H9 (cell line): ENCODE measurements at regions not wholly inside any gene's neighbourhood (a gene's known extent, or its start where the extent isn't known, plus 50 kb on each side); places are given as distances from the start of the nearest gene placed in this dataset.

ENCODE experiments used
- DNase-seq: peaks from one replicate; pipeline ENCODE4 v3.0.0-alpha.2; 2017
- H2AFZ ChIP-seq: one replicate; pipeline ENCODE4 v1.6.1; 2013; ENCODE audit warnings: mild to moderate bottlenecking, low read length, control low read depth, moderate library complexity
- H2AK5ac ChIP-seq: 2 replicates; pipeline ENCODE4 v1.6.1; 2013; ENCODE audit warnings: low read length, control low read depth, mixed read lengths; ENCODE audit not compliant: insufficient read length
- H2BK120ac ChIP-seq: one replicate; pipeline ENCODE4 v1.6.1; 2013; ENCODE audit warnings: low read depth, mild to moderate bottlenecking, low read length, control low read depth, inconsistent platforms; ENCODE audit not compliant: poor library complexity, severe bottlenecking
- H2BK12ac ChIP-seq: 2 replicates; pipeline ENCODE4 v1.6.1; 2013; ENCODE audit warnings: low read length, control low read depth, mixed read lengths, low read depth; ENCODE audit not compliant: insufficient read length
- H2BK15ac ChIP-seq: 2 replicates; pipeline ENCODE4 v1.6.1; 2013; ENCODE audit warnings: low read depth, low read length, control low read depth
- H2BK20ac ChIP-seq: one replicate; pipeline ENCODE4 v1.6.1; 2013; ENCODE audit warnings: low read depth, mild to moderate bottlenecking, low read length, control low read depth, inconsistent platforms; ENCODE audit not compliant: poor library complexity, severe bottlenecking
- H2BK5ac ChIP-seq: 2 replicates; pipeline ENCODE4 v1.6.1; 2013; ENCODE audit warnings: low read length, control low read depth, mixed read lengths; ENCODE audit not compliant: insufficient read length
- H3K14ac ChIP-seq: 2 replicates; pipeline ENCODE4 v1.6.1; 2013; ENCODE audit warnings: low read length, control low read depth; ENCODE audit not compliant: insufficient read depth
- H3K18ac ChIP-seq: 2 replicates; pipeline ENCODE4 v1.6.1; 2013; ENCODE audit warnings: low read depth, mild to moderate bottlenecking, mixed read lengths, low read length, control low read depth; ENCODE audit not compliant: insufficient read length
- H3K23ac ChIP-seq: 2 replicates; pipeline ENCODE4 v1.6.1; 2013; ENCODE audit warnings: low read length, control low read depth, mixed read lengths, low read depth; ENCODE audit not compliant: insufficient read length
- H3K23me2 ChIP-seq: 2 replicates; pipeline ENCODE4 v1.6.1; 2013; ENCODE audit warnings: low read depth, mild to moderate bottlenecking, mixed read lengths, low read length, control low read depth; ENCODE audit not compliant: insufficient read length, poor library complexity, severe bottlenecking
- H3K27ac ChIP-seq: 2 replicates; pipeline ENCODE4 v1.5.1; 2013; ENCODE audit warnings: low read length, control low read depth, mixed read lengths, low read depth; ENCODE audit not compliant: insufficient read length
- H3K27me3 ChIP-seq: 2 replicates; pipeline ENCODE4 v1.6.1; 2013; ENCODE audit warnings: low read length, control low read depth, inconsistent platforms; ENCODE audit not compliant: insufficient read depth
- H3K4ac ChIP-seq: 2 replicates; pipeline ENCODE4 v1.6.1; 2013; ENCODE audit warnings: low read depth, mild to moderate bottlenecking, control low read depth, inconsistent platforms, low read length, moderate library complexity
- H3K4me1 ChIP-seq: 2 replicates; pipeline ENCODE4 v1.6.1; 2013; ENCODE audit warnings: low read length, control low read depth, inconsistent platforms; ENCODE audit not compliant: insufficient read depth
- H3K4me2 ChIP-seq: 2 replicates; pipeline ENCODE4 v1.6.1; 2013; ENCODE audit warnings: low read length, control low read depth, mixed read lengths; ENCODE audit not compliant: insufficient read length, insufficient read depth
- H3K56ac ChIP-seq: 2 replicates; pipeline ENCODE4 v1.6.1; 2013; ENCODE audit warnings: low read depth, mild to moderate bottlenecking, mixed read lengths, low read length, control low read depth; ENCODE audit not compliant: insufficient read length
- H3K79me1 ChIP-seq: 2 replicates; pipeline ENCODE4 v1.6.1; 2013; ENCODE audit warnings: low read depth, mild to moderate bottlenecking, moderate library complexity, low read length, control low read depth, inconsistent platforms; ENCODE audit not compliant: insufficient read depth, poor library complexity, severe bottlenecking
- H3K79me2 ChIP-seq: 2 replicates; pipeline ENCODE4 v1.6.1; 2013; ENCODE audit warnings: low read length, control low read depth, inconsistent platforms; ENCODE audit not compliant: insufficient read depth
- H3K9ac ChIP-seq: 2 replicates; pipeline ENCODE4 v1.6.1; 2013; ENCODE audit warnings: low read length, control low read depth, mixed read lengths; ENCODE audit not compliant: insufficient read length; ENCODE audit errors: extremely low read depth
- H3K9me3 ChIP-seq: one replicate; pipeline ENCODE4 v1.6.1; 2013; ENCODE audit warnings: low read depth, low read length, inconsistent platforms; ENCODE audit not compliant: control insufficient read depth
- H3T11ph ChIP-seq: one replicate; pipeline ENCODE4 v1.6.1; 2013; ENCODE audit warnings: mild to moderate bottlenecking, low read length, control low read depth, inconsistent platforms
- H4K20me1 ChIP-seq: one replicate; pipeline ENCODE4 v1.6.1; 2013; ENCODE audit not compliant: control insufficient read depth, insufficient read length, insufficient read depth
- H4K5ac ChIP-seq: 2 replicates; pipeline ENCODE4 v1.6.1; 2013; ENCODE audit warnings: low read depth, mild to moderate bottlenecking, mixed read lengths, low read length, control low read depth; ENCODE audit not compliant: insufficient read length
- H4K8ac ChIP-seq: replicated peaks from 2 replicates; pipeline ENCODE4 v1.6.1; 2013; ENCODE audit warnings: low read length, control low read depth, mixed read lengths, low read depth; ENCODE audit not compliant: insufficient read length
- H4K91ac ChIP-seq: 2 replicates; pipeline ENCODE4 v1.6.1; 2013; ENCODE audit warnings: low read depth, mild to moderate bottlenecking, moderate library complexity, mixed read lengths, low read length, control low read depth; ENCODE audit not compliant: insufficient read length
- H3K27ac Mint-ChIP-seq, 3 experiments: 2 replicates in 2 of 3; 3 replicates in 1 of 3; pipeline ENCODE4 v1.8.0; 2020 to 2021; ENCODE audit warnings: mixed read lengths in 3 of 3, mild to moderate bottlenecking in 1 of 3, moderate library complexity in 1 of 3
- H3K27me3 Mint-ChIP-seq: 2 replicates; pipeline ENCODE4 v1.8.0; 2021; ENCODE audit warnings: low read depth, mild to moderate bottlenecking, moderate library complexity, mixed read lengths
- H3K36me3 Mint-ChIP-seq, 3 experiments: 2 replicates in 2 of 3; 3 replicates in 1 of 3; pipeline ENCODE4 v1.8.0; 2020 to 2021; ENCODE audit warnings: low read depth in 3 of 3, mixed read lengths in 3 of 3; ENCODE audit not compliant: insufficient read depth in 1 of 3
- H3K4me1 Mint-ChIP-seq, 2 experiments: 2 replicates each; pipeline ENCODE4 v1.8.0; 2020; ENCODE audit warnings: mixed read lengths in 2 of 2
- H3K4me3 Mint-ChIP-seq, 2 experiments: 2 replicates in 1 of 2; 3 replicates in 1 of 2; pipeline ENCODE4 v1.8.0; 2020 to 2021; ENCODE audit warnings: mild to moderate bottlenecking in 2 of 2, mixed read lengths in 2 of 2, moderate library complexity in 1 of 2
- H3K9me3 Mint-ChIP-seq, 2 experiments: 2 replicates in 1 of 2; 3 replicates in 1 of 2; pipeline ENCODE4 v1.8.0; 2020; ENCODE audit warnings: mild to moderate bottlenecking in 2 of 2, mixed read lengths in 2 of 2, moderate library complexity in 1 of 2
- CTCF ChIP-seq: fragments of 200-600 bp; sonication (generic); conservative IDR thresholded peaks from 3 replicates; pipeline ENCODE4 v1.8.0; 2021; ENCODE audit warnings: antibody characterized with exemption, mild to moderate bottlenecking
- WGBS: extraction: QIAGEN DNeasy Blood & Tissue Kit; methylation state at CpG from one replicate; pipeline ENCODE4 v1.1.7; 2013; ENCODE audit warnings: missing lambda C conversion rate, low lambda C conversion rate, mixed read lengths; ENCODE audit not compliant: insufficient read length; ENCODE audit errors: extremely low coverage; 5-methylcytosine and 5-hydroxymethylcytosine counted together

- Histone ChIP-seq H2BK120ac (no peak overlapping the region), H4K8ac (no peak overlapping the region), H3K4me1 (no peaks in the 10 kb centered on the region), H4K20me1 (no peaks in the 10 kb centered on the region), H4K91ac (no peak overlapping the region), H3K23me2 (no peaks in the 10 kb centered on the region), H2AFZ (no peak overlapping the region), H2BK15ac (no peak overlapping the region), H3K4ac (no peak overlapping the region), H3K56ac (no peak overlapping the region), H3K27ac (no peak overlapping the region), H3K79me1 (no peaks in the 10 kb centered on the region), H2BK5ac (no peak overlapping the region), H4K5ac (no peak overlapping the region), H2AK5ac (no peak overlapping the region), H2BK12ac (no peak overlapping the region), H3T11ph (no peak overlapping the region), H3K79me2 (no peaks in the 10 kb centered on the region), H3K4me2 (no peak overlapping the region), H3K9me3 (no peaks in the 10 kb centered on the region), H3K23ac (no peak overlapping the region), H2BK20ac (no peak overlapping the region), H3K27me3 (no peaks in the 10 kb centered on the region), H3K9ac (no peak overlapping the region), H3K14ac (no peak overlapping the region), H3K18ac (no peak overlapping the region)
- peaks cover 3 to 7% of the 10 kb centered on the region in 2 experiments; a peak in 3 of 4 replicates for H3K4me1 Mint-ChIP-seq
- H3K9me3 Mint-ChIP-seq, result no peaks in the 10 kb centered on the region; a peak in 1 of 5 replicates
- no peak for DNase-seq
- WGBS, result no CpG with 5 or more reads among the region's 4 CpGs
- no peaks in the 10 kb centered on the region for H3K27me3 Mint-ChIP-seq
- no peak overlapping the region for H3K27ac Mint-ChIP-seq
- TF ChIP-seq CTCF, result no peak
- no peak overlapping the region for H3K4me3 Mint-ChIP-seq
- no peaks in the 10 kb centered on the region; a peak in 1 of 7 replicates for H3K36me3 Mint-ChIP-seq
Measured at GRCh38 chr6:54053881-54054391, 57.3 kb upstream of the MLIP start.
